K562 (cell line): ENCODE measurements at regions not wholly inside any gene's neighbourhood (a gene's known extent, or its start where the extent isn't known, plus 50 kb on each side); places are given as distances from the start of the nearest gene placed in this dataset.

Experiments used
- AFF1 ChIP-seq, 2 experiments: fragments of 450-650 bp; IDR thresholded peaks; 2 replicates each; pipeline ENCODE4 v1.6.1; 2018; ENCODE audit warnings: mild to moderate bottlenecking in 2 of 2, low read depth in 1 of 2; ENCODE audit not compliant: partially characterized antibody in 2 of 2
- ETV1 ChIP-seq: fragments of 450-650 bp; conservative IDR thresholded peaks from 2 replicates; pipeline ENCODE4 v1.6.1; 2016; ENCODE audit warnings: missing genetic modification characterization, control low read depth, low read depth, missing compliant biosample characterization
- MAFG ChIP-seq: fragments of 450-650 bp; conservative IDR thresholded peaks from 2 replicates; pipeline ENCODE4 v1.6.1; 2016; ENCODE audit warnings: missing genetic modification characterization, missing compliant biosample characterization
- POLR2AphosphoS2 ChIP-seq: IDR thresholded peaks from 2 replicates; pipeline ENCODE4 v1.6.1; 2012; ENCODE audit warnings: low read length, improper control_type of control experiment
- PTBP1 ChIP-seq: fragments of 200-400 bp; formaldehyde crosslinking; IDR thresholded peaks from 2 replicates; pipeline ENCODE4 v1.6.1; 2017; ENCODE audit warnings: low read depth, low read length
- SRF ChIP-seq, 2 experiments: fragments of 250-450, 450-650 bp in 1 of 2; sonication (Bioruptor Pico) in 1 of 2; sonication (generic) in 1 of 2; formaldehyde crosslinking; IDR thresholded peaks; 2 replicates each; pipeline versions ENCODE4 v1.5.0 to v1.5.1; 2020 to 2022; ENCODE audit warnings: mild to moderate bottlenecking in 1 of 2, missing genetic modification reagents in 1 of 2
- ZNF197 ChIP-seq: fragments of 200-800 bp; sonication (Bioruptor generic); IDR thresholded peaks from 2 replicates; pipeline ENCODE4 v1.6.1; 2016; ENCODE audit warnings: low read depth, missing genetic modification characterization, missing compliant biosample characterization
- ZNF316 ChIP-seq: fragments of 450-650 bp; IDR thresholded peaks from 2 replicates; pipeline ENCODE4 v1.6.1; 2016
- TF ChIP-seq, protein P1 (sequence below): fragments of 450-650 bp; formaldehyde crosslinking; IDR thresholded peaks from 2 replicates; pipeline ENCODE4 v1.4.0; 2022; ENCODE audit warnings: missing genetic modification characterization

DNA sequence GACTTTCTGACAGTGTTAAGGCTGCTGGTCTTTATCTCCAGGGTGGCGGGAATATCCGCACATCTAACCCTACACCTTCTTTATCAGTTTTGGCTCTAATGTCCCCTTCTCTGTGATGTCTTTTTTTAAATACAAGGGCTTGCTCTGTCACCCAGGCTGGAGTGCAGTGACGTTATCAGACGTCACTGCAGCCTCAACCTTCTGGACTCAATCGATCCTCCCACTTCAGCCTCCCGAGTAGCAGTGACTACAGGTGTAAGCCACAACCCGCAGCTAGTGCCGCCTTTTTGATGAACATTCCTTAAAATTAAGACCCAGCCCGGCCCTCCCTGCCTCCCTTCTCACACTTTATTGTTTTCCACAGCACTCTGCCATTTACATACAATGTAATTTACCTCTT lies 120.1 kb upstream of the CDH4 start (continued):
- TF ChIP-seq, protein P1, sequence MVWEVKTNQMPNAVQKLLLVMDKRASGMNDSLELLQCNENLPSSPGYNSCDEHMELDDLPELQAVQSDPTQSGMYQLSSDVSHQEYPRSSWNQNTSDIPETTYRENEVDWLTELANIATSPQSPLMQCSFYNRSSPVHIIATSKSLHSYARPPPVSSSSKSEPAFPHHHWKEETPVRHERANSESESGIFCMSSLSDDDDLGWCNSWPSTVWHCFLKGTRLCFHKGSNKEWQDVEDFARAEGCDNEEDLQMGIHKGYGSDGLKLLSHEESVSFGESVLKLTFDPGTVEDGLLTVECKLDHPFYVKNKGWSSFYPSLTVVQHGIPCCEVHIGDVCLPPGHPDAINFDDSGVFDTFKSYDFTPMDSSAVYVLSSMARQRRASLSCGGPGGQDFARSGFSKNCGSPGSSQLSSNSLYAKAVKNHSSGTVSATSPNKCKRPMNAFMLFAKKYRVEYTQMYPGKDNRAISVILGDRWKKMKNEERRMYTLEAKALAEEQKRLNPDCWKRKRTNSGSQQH (CRISPR knock-in tag) = no peak
- TF ChIP-seq SRF (CRISPR knock-in tag; IDR thresholded peaks at IDR 0.05) (no peak), POLR2AphosphoS2 (no peak), ZNF197 (CRISPR knock-in tag) (no peak), ETV1 (no peak), ZNF316 (no peak), PTBP1 (no peak), AFF1 (IDR thresholded peaks at IDR 0.05; ENCODE audit: low read depth in 1 of 2, partially characterized antibody in 2 of 2) (no peak), MAFG (tag) (no peak)
